Fibroblast of skin of abdomen (primary cell): ENCODE measurements at regions not wholly inside any gene's neighbourhood (a gene's known extent, or its start where the extent isn't known, plus 50 kb on each side); places are given as distances from the start of the nearest gene placed in this dataset.
"Not testable (repeated sequence)": the region's sequence is repeated elsewhere in the genome, so short reads cannot be mapped to it uniquely, and the experiment has no call there.

Experiments
- DNase-seq: peaks from one replicate; pipeline ENCODE4 v3.0.0-alpha.2; 2013

- no peak for DNase-seq
These were observed 380.4 kb downstream of the OLFM4 start for GRCh38 chr13:53408847-53409568.

- DNase-seq, result no peak
These were observed 382.9 kb downstream of the OLFM4 start for GRCh38 chr13:53411463-53411862.

DNA sequence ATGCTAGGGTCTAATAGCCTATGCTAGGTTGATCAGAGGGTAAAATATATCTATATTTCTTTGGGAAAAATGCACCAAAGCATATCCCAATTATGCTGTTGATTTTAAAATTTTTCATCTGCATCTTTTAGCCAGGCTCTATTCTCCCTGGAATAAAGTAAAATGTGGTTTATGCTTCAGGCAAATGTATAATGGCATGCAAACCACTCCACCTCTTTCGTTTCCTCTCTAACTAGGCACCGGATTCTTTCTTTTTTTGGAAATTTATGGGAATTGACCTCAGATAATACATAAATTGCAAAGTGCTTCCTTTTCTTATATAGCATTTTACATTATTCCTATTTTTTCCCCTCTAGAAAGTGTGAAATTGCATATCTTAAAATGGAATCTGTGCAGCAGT lies 386.5 kb downstream of the OLFM4 start:
- no peak for DNase-seq

- no peak for DNase-seq
These were observed 389.0 kb downstream of the OLFM4 start for GRCh38 chr13:53417601-53418000.

GRCh38 chr13:53422415-53422814 lies 393.8 kb downstream of the OLFM4 start:
- no peak for DNase-seq

DNA sequence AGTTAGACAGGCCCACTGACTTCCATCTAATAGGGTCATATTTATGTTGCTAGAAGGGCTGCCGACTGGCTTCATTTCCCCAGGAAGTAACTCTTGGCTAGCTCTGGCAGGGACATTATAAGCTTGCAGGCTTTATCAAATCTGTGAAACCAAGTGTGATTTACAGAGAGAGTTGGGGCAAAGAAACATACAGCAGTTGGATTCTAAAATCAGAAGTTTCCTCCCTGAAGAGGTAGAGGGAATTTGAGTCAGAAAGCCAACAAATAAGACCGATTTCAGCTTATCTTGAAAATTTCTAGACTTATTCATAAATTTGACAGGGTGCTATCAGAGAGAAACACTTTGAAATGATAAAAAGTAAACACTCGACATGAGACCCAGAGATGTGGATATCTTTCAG lies 407.8 kb downstream of the OLFM4 start:
- DNase-seq, result no peak

- no peak for DNase-seq
These were observed 411.0 kb downstream of the OLFM4 start for GRCh38 chr13:53439439-53440225.

GRCh38 chr13:53442979-53443378 lies 414.4 kb downstream of the OLFM4 start:
- DNase-seq, result no peak

- no peak for DNase-seq
These were observed 417.1 kb downstream of the OLFM4 start for GRCh38 chr13:53445686-53446085.

DNA sequence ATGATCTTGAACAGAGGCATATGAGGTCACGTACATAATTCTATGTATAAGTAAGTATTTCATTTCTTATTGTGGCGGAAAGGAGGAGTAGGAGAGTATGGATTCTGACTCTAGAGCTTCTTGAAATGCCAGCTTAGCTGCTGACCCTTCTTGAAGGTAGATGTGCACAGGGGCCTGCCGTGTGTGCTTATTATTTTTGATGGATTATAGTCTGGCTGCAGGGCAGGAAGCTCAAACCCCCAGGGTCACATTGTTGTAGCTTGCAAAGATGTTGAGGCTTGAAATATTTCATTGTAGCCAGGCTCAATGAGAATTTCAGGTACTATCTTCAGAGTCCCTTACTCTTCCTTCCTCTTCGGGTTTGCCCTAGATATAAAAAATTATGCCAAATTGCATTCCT lies 418.8 kb downstream of the OLFM4 start:
- DNase-seq, result no peak

DNA sequence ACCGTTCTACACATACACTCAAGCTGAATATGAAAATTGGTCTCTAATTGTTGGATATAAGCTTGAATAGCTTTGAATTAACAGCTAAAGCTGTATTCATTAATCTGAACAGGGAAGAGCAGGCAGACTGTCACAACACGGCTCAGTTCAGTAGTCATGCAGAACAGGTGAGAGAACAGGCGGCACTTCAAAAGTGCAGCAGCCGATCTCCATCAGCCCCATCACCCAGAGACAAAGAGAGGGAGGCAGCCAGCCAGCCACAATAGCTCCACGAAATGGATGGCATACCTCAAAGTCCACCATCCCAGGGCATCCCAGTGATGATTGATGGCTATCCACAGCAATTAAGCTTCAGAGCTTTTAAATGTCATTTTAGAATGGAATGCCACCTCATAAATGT lies 419.2 kb downstream of the OLFM4 start:
- DNase-seq, result no peak

GRCh38 chr13:53452263-53452808 lies 423.7 kb downstream of the OLFM4 start:
- DNase-seq, result not testable (repeated sequence)

- no peak for DNase-seq
These were observed 432.2 kb downstream of the OLFM4 start for GRCh38 chr13:53460796-53461195.

DNA sequence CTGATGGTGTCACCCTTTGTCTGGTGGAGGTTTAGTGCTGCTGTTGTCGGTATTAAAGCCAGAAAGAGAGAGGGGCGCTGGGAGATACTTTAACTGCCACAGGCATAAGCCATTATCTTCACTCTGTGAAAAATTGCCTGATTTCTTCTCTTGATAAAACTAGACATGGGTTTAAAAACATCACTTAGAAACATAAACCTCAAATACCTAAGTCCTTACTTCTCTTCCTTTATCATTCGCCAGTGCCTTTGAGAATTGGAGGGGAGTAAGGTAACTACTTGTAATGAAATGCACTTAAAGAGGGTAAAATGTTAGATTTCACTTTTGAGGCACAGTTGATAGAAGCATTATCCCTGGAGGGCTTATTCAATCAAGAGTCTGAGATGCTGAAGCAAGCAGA lies 434.5 kb downstream of the OLFM4 start:
- no peak for DNase-seq

- no peak for DNase-seq
These were observed 438.0 kb downstream of the OLFM4 start for GRCh38 chr13:53466576-53466975.

GRCh38 chr13:53473397-53473796 lies 444.8 kb downstream of the OLFM4 start:
- DNase-seq, result no peak

GRCh38 chr13:53474878-53475277 lies 446.3 kb downstream of the OLFM4 start:
- peak; percentile 6 for DNase-seq

DNA sequence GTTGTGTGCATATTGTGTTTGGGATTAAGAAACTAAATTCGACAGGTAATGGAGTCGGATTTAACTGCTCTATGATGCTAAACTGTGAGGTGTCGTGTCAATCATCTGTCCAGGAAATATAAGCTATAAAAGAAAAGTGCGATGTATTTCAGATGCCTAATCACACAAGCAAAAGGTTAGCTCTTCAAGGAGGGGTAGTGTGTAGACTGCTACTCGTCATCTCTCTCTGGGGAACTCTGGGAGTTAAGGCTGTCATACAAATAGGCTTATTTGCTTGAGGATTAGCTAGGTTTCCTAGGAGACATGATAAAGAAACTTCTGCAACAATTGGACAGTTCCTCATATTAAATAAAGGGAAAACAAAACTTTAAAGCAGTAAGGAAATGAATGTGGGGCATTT lies 462.1 kb downstream of the OLFM4 start:
- no peak for DNase-seq

DNA sequence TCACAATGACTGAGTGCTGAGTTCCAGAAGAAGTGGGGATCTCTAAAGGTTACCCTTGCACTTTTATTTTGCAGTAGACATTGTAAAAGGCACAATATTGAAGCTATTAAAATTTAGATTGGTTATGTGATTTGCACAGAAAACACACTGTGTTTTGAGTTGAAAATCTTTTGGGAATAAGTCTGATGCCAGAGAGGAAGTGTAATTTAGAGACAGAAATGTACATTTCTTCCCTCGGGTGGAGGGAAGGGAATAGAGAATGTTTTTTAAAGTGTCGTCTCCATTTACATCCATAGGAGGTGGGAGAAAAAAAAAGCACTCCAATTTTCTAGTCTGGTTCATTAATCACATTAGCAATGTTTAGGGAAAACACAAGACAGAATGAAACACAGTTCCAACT lies 465.8 kb downstream of the OLFM4 start:
- no peak for DNase-seq

DNA sequence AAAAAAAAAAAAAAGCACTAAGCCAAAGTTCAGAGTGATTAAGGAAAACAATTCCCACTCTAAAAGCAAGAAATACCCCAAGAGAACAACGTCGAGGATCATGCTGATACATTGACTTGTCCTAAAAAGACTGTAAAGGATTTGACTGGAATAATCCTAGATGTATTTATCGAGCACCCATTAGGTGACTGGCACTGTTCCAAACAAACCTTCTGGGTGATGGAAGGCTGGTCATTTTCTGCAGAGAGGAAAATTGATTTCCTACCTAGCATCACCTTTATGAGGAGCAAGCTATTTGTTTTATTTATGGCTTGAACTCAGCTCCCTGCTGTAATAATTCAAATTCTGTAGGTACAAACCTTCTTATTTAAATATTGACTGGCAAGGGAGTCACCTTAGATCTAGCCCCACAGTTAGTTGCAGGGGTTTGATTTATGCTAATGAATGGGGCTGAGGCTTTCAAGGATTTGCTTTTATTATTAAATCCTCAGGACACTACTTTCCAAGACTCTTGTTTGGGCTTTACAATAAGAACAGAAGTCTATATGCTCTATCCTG lies 471.0 kb downstream of the OLFM4 start:
- no peak for DNase-seq

DNA sequence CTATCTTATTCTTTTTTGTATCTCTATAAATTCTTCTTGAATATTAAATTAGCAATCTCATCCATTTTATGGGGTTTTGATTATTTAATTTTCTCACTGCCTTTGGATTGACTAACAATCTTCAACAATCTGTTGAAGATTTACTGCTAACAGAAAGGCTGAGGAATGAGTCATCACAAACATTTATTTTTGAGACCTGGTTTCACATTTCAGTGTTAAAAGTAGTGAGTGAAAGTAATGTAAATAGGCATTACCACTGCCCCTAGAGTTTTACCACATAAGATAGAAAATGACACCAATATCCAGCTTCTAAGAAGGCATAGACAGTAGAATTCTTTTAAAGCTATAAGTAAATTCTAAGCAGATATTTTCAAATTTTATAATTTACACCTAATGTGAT lies 472.8 kb downstream of the OLFM4 start:
- DNase-seq, result no peak

GRCh38 chr13:53507741-53508140 lies 479.1 kb downstream of the OLFM4 start:
- no peak for DNase-seq

DNA sequence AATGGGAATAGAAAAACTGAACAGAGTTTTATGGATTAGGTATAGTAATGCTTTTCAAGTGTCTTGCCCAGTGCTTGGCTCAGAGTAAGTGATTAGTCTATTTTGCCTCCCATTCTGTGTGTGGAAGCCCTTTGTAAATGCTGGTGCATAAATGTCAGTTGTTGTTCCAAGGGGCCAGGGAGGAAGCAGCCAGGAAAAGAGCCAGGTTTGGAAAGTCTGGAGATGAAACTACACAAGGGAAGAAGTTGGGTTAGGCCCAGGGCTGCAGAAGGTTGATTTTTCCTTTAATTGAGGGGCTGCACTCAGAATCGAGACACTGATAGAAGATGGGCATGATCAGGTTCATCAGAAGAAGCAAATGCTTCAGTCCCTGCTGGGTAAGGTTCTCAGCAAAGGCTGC lies 484.0 kb downstream of the OLFM4 start:
- no peak for DNase-seq

GRCh38 chr13:53513226-53513625 lies 484.6 kb downstream of the OLFM4 start:
- no peak for DNase-seq
